Calu3 (cell line): ENCODE measurements at regions not wholly inside any gene's neighbourhood (a gene's known extent, or its start where the extent isn't known, plus 50 kb on each side); places are given as distances from the start of the nearest gene placed in this dataset.

Experiments used
- BruUV-seq: library from RNA; stranded (reverse); fragments of 400-500 nt; replicated peaks from 2 replicates; lab custom pipeline; 2021; lab: Mats Ljungman, UMichigan
- CTCF ChIA-PET: fragments of 300-600 bp; sonication (Branson Sonifier 250); formaldehyde crosslinking; loops from one replicate; lab custom pipeline; 2022; ENCODE audit warnings: antibody characterized with exemption; lab: Charles Lee
- DNase-seq: peaks from one replicate; pipeline ENCODE4 v3.0.0; 2022
- H3K27ac Mint-ChIP-seq: one replicate; pipeline ENCODE4 v1.8.0; 2022; ENCODE audit warnings: mixed read lengths; ENCODE audit not compliant: unreplicated experiment
- H3K27me3 Mint-ChIP-seq: one replicate; pipeline ENCODE4 v1.8.0; 2022; ENCODE audit warnings: mixed read lengths; ENCODE audit not compliant: unreplicated experiment
- H3K36me3 Mint-ChIP-seq: one replicate; pipeline ENCODE4 v1.8.0; 2022; ENCODE audit warnings: mild to moderate bottlenecking, moderate library complexity, mixed read lengths; ENCODE audit not compliant: insufficient read depth, unreplicated experiment
- H3K4me1 Mint-ChIP-seq: one replicate; pipeline ENCODE4 v1.8.0; 2022; ENCODE audit warnings: mild to moderate bottlenecking, low read depth, mixed read lengths; ENCODE audit not compliant: unreplicated experiment
- H3K4me3 Mint-ChIP-seq: one replicate; pipeline ENCODE4 v1.8.0; 2022; ENCODE audit warnings: mild to moderate bottlenecking, low read depth, moderate library complexity, mixed read lengths; ENCODE audit not compliant: unreplicated experiment
- H3K9me3 Mint-ChIP-seq: one replicate; pipeline ENCODE4 v1.8.0; 2022; ENCODE audit warnings: low read depth, mixed read lengths; ENCODE audit not compliant: unreplicated experiment
- CTCF ChIP-seq: fragments of 200-600 bp; IDR thresholded peaks from one replicate; pipeline ENCODE4 v1.8.0; 2022; ENCODE audit warnings: antibody characterized with exemption; ENCODE audit not compliant: unreplicated experiment
- intact Hi-C: fragments of 100-400 bp; cut with micrococcal nuclease; formaldehyde crosslinking; loops from one replicate; pipeline ENCODE4 v1.10.0; 2022; ENCODE audit not compliant: unreplicated experiment

- Mint-ChIP-seq H3K27me3 (no peaks in the 10 kb centered on the region), H3K4me1 (peaks cover 65% of the 10 kb centered on the region), H3K9me3 (no peaks in the 10 kb centered on the region), H3K27ac (no peak overlapping the region), H3K36me3 (peaks cover 6% of the 10 kb centered on the region), H3K4me3 (no peak overlapping the region)
- TF ChIP-seq CTCF: no peak
- no TSS peak for BruUV-seq
- CTCF ChIA-PET: no interaction called here
- no peak for DNase-seq
- intact Hi-C loops: no loop called here
These were observed 282.9 kb downstream of the DUSP6 start for GRCh38 chr12:89069431-89069830.

- H3K4me1 Mint-ChIP-seq: peaks cover 61% of the 10 kb centered on the region
- peak overlapping the region; percentile 21 for H3K27ac Mint-ChIP-seq
- H3K4me3 Mint-ChIP-seq: no peak overlapping the region
These were observed 284.7 kb downstream of the DUSP6 start for GRCh38 chr12:89067421-89068187.

GRCh38 chr12:89064780-89065179 is 287.5 kb downstream of the DUSP6 start:
- Mint-ChIP-seq H3K27ac (peak overlapping the region; percentile 25), H3K4me1 (peaks cover 58% of the 10 kb centered on the region), H3K27me3 (no peaks in the 10 kb centered on the region), H3K9me3 (no peaks in the 10 kb centered on the region), H3K4me3 (no peak overlapping the region), H3K36me3 (no peaks in the 10 kb centered on the region)
- intact Hi-C loops: no loop called here
- peak; percentile 52 for DNase-seq
- CTCF ChIA-PET: interaction anchor here (0.7 to 1.1 kb wide), 4 partner anchors 110 to 289 kb away, joined by 3 to 4 read pairs (median 4); no protein-coding TSS in a partner anchor
- BruUV-seq: no TSS peak
- TF ChIP-seq CTCF: no peak

More at GRCh38 chr12:89067421-89068187, 284.7 kb downstream of the DUSP6 start:
- intact Hi-C loops: no loop called here
- H3K27me3 Mint-ChIP-seq: no peaks in the 10 kb centered on the region
- CTCF ChIA-PET: no interaction called here
- no peaks in the 10 kb centered on the region for H3K9me3 Mint-ChIP-seq
- peaks cover 2% of the 10 kb centered on the region for H3K36me3 Mint-ChIP-seq
- TF ChIP-seq CTCF: no peak
- BruUV-seq: no TSS peak
- DNase-seq: no peak

GRCh38 chr12:89064151-89064550 is 288.1 kb downstream of the DUSP6 start:
- no TSS peak for BruUV-seq
- no peak for TF ChIP-seq CTCF
- Mint-ChIP-seq H3K36me3 (no peaks in the 10 kb centered on the region), H3K9me3 (no peaks in the 10 kb centered on the region), H3K4me1 (peaks cover 64% of the 10 kb centered on the region), H3K27ac (peak overlapping the region; percentile 25), H3K4me3 (no peak overlapping the region), H3K27me3 (no peaks in the 10 kb centered on the region)
- no peak for DNase-seq
- CTCF ChIA-PET: interaction anchor here (1.0 to 1.1 kb wide), 3 partner anchors 173 to 290 kb away, joined by 3 to 4 read pairs (median 4); no protein-coding TSS in a partner anchor
- intact Hi-C loops: no loop called here
